Neutrophil (primary cell): ENCODE measurements at regions not wholly inside any gene's neighbourhood (a gene's known extent, or its start where the extent isn't known, plus 50 kb on each side); places are given as distances from the start of the nearest gene placed in this dataset.

Experiments used
- H3K27ac ChIP-seq: fragments of 200-600 bp; sonication (generic); 2 replicates; pipeline ENCODE4 v1.5.1; 2016; ENCODE audit warnings: mild to moderate bottlenecking, moderate library complexity
- H3K27me3 ChIP-seq: fragments of 200-600 bp; sonication (generic); 2 replicates; pipeline ENCODE4 v1.6.0; 2016; ENCODE audit warnings: mild to moderate bottlenecking
- H3K36me3 ChIP-seq: fragments of 200-600 bp; sonication (generic); 2 replicates; pipeline ENCODE4 v1.5.1; 2017
- H3K4me1 ChIP-seq, 2 experiments: fragments of 200-600 bp in 1 of 2; sonication (generic) in 1 of 2; 1 replicate in 1 of 2; 2 replicates in 1 of 2; pipeline versions ENCODE4 v1.5.1 to v1.6.1; 2013 to 2016; ENCODE audit warnings: low read depth in 1 of 2, low read length in 1 of 2, mild to moderate bottlenecking in 1 of 2, moderate library complexity in 1 of 2; ENCODE audit not compliant: control insufficient read depth in 1 of 2, insufficient read depth in 1 of 2
- H3K4me3 ChIP-seq, 2 experiments: fragments of 200-600 bp in 1 of 2; sonication (generic) in 1 of 2; 1 replicate in 1 of 2; 2 replicates in 1 of 2; pipeline ENCODE4 v1.5.1; 2013 to 2016; ENCODE audit warnings: low read depth in 1 of 2, low read length in 1 of 2, mild to moderate bottlenecking in 1 of 2, moderate library complexity in 1 of 2
- H3K9me3 ChIP-seq: fragments of 200-600 bp; sonication (generic); 2 replicates; pipeline ENCODE4 v1.5.1; 2016
- CTCF ChIP-seq: fragments of 200-600 bp; sonication (generic); IDR thresholded peaks from 2 replicates; pipeline ENCODE4 v1.5.1; 2016; ENCODE audit warnings: antibody characterized with exemption

- Histone ChIP-seq H3K27ac (no peak overlapping the region), H3K4me3 (no peak overlapping the region), H3K9me3 (no peaks in the 10 kb centered on the region), H3K36me3 (no peaks in the 10 kb centered on the region), H3K4me1 (no peaks in the 10 kb centered on the region), H3K27me3 (no peaks in the 10 kb centered on the region)
- no peak for TF ChIP-seq CTCF
Measured at GRCh38 chr5:143691287-143691944, 120.5 kb upstream of the HMHB1 start.

GRCh38 chr5:143687604-143688003 is 124.4 kb upstream of the HMHB1 start:
- Histone ChIP-seq H3K9me3 (no peaks in the 10 kb centered on the region), H3K36me3 (no peaks in the 10 kb centered on the region), H3K4me3 (no peak overlapping the region), H3K4me1 (no peaks in the 10 kb centered on the region), H3K27ac (no peak overlapping the region), H3K27me3 (no peaks in the 10 kb centered on the region)
- TF ChIP-seq CTCF = no peak

GRCh38 chr5:143685246-143685815 is 126.6 kb upstream of the HMHB1 start:
- H3K27me3 ChIP-seq = no peaks in the 10 kb centered on the region
- no peaks in the 10 kb centered on the region for H3K4me1 ChIP-seq
- H3K36me3 ChIP-seq = no peaks in the 10 kb centered on the region
- no peak overlapping the region for H3K4me3 ChIP-seq
- no peak overlapping the region for H3K27ac ChIP-seq
- no peak for TF ChIP-seq CTCF
- no peaks in the 10 kb centered on the region for H3K9me3 ChIP-seq

- Histone ChIP-seq H3K36me3 (no peaks in the 10 kb centered on the region), H3K4me3 (no peak overlapping the region), H3K4me1 (no peaks in the 10 kb centered on the region), H3K9me3 (no peaks in the 10 kb centered on the region), H3K27me3 (no peaks in the 10 kb centered on the region), H3K27ac (no peak overlapping the region)
- no peak for TF ChIP-seq CTCF
Measured at GRCh38 chr5:143683459-143683858, 128.5 kb upstream of the HMHB1 start.

GRCh38 chr5:143682929-143683386 is 129.0 kb upstream of the HMHB1 start:
- Histone ChIP-seq H3K27me3 (no peaks in the 10 kb centered on the region), H3K4me3 (no peak overlapping the region), H3K36me3 (no peaks in the 10 kb centered on the region), H3K9me3 (no peaks in the 10 kb centered on the region), H3K4me1 (no peaks in the 10 kb centered on the region), H3K27ac (no peak overlapping the region)
- TF ChIP-seq CTCF = no peak
